ENCODE measurements at regions not wholly inside any gene's neighbourhood (a gene's known extent, or its start where the extent isn't known, plus 50 kb on each side); places are given as distances from the start of the nearest gene placed in this dataset.
"Not testable (repeated sequence)": the region's sequence is repeated elsewhere in the genome, so short reads cannot be mapped to it uniquely, and the experiment has no call there.

- no peak for DNase-seq (ENCODE audit: low spot score)
Measured at GRCh38 chr2:35933031-35933430, 422.5 kb upstream of the CRIM1 start.

GRCh38 chr2:35932276-35932963, 423.2 kb upstream of the CRIM1 start:
- DNase-seq (ENCODE audit: low spot score), result no peak

- DNase-seq (ENCODE audit: low spot score), result no peak
Measured at GRCh38 chr2:35931626-35932025, 424.0 kb upstream of the CRIM1 start.

- no peak for DNase-seq (ENCODE audit: low spot score)
Measured at GRCh38 chr2:35931115-35931514, 424.5 kb upstream of the CRIM1 start.

GRCh38 chr2:35929551-35929950, 426.0 kb upstream of the CRIM1 start:
- DNase-seq (ENCODE audit: low spot score), result no peak

- no peak for DNase-seq (ENCODE audit: low spot score)
Measured at GRCh38 chr2:35920061-35920460, 435.5 kb upstream of the CRIM1 start.

- DNase-seq (ENCODE audit: low spot score), result no peak
Measured at GRCh38 chr2:35915261-35915660, 440.3 kb upstream of the CRIM1 start.

GRCh38 chr2:35891936-35892335, 463.6 kb upstream of the CRIM1 start:
- DNase-seq (ENCODE audit: low spot score), result no peak

GRCh38 chr2:35891528-35891927, 464.1 kb upstream of the CRIM1 start:
- DNase-seq (ENCODE audit: low spot score), result no peak

GRCh38 chr2:35887146-35887545, 468.4 kb upstream of the CRIM1 start:
- no peak for DNase-seq (ENCODE audit: low spot score)

- no peak for DNase-seq (ENCODE audit: low spot score)
Measured at GRCh38 chr2:35873921-35874320, 481.7 kb upstream of the CRIM1 start.

- peak; percentile 44 for DNase-seq (ENCODE audit: low spot score)
Measured at GRCh38 chr2:35871672-35872071, 483.9 kb upstream of the CRIM1 start.

- DNase-seq (ENCODE audit: low spot score), result no peak
Measured at GRCh38 chr2:35870713-35871112, 484.9 kb upstream of the CRIM1 start.

- no peak for DNase-seq (ENCODE audit: low spot score)
Measured at GRCh38 chr2:35864141-35864540, 491.4 kb upstream of the CRIM1 start.

- no peak for DNase-seq (ENCODE audit: low spot score)
Measured at GRCh38 chr2:35858216-35858615, 497.4 kb upstream of the CRIM1 start.

- no peak for DNase-seq (ENCODE audit: low spot score)
Measured at GRCh38 chr2:35857498-35857897, 498.1 kb upstream of the CRIM1 start.

- no peak for DNase-seq (ENCODE audit: low spot score)
Measured at GRCh38 chr2:35831385-35831784, 524.2 kb upstream of the CRIM1 start.

- no peak for DNase-seq (ENCODE audit: low spot score)
Measured at GRCh38 chr2:35830833-35831232, 524.7 kb upstream of the CRIM1 start.

- no peak for DNase-seq (ENCODE audit: low spot score)
Measured at GRCh38 chr2:35827086-35827485, 528.5 kb upstream of the CRIM1 start.

- no peak for DNase-seq (ENCODE audit: low spot score)
Measured at GRCh38 chr2:35822716-35823115, 532.9 kb upstream of the CRIM1 start.

GRCh38 chr2:35821675-35822074, 533.9 kb upstream of the CRIM1 start:
- DNase-seq (ENCODE audit: low spot score), result no peak

GRCh38 chr2:35820391-35820790, 535.2 kb upstream of the CRIM1 start:
- DNase-seq (ENCODE audit: low spot score), result no peak

- no peak for DNase-seq (ENCODE audit: low spot score)
Measured at GRCh38 chr2:35819033-35819432, 536.5 kb upstream of the CRIM1 start.

GRCh38 chr2:35818359-35818758, 537.2 kb upstream of the CRIM1 start:
- DNase-seq (ENCODE audit: low spot score), result not testable (repeated sequence)

- DNase-seq (ENCODE audit: low spot score), result not testable (repeated sequence)
Measured at GRCh38 chr2:35814597-35814996, 541.0 kb upstream of the CRIM1 start.

Measured in GM03348 (cell line).